ENCODE measurements at regions not wholly inside any gene's neighbourhood (a gene's known extent, or its start where the extent isn't known, plus 50 kb on each side); places are given as distances from the start of the nearest gene placed in this dataset.

DNA sequence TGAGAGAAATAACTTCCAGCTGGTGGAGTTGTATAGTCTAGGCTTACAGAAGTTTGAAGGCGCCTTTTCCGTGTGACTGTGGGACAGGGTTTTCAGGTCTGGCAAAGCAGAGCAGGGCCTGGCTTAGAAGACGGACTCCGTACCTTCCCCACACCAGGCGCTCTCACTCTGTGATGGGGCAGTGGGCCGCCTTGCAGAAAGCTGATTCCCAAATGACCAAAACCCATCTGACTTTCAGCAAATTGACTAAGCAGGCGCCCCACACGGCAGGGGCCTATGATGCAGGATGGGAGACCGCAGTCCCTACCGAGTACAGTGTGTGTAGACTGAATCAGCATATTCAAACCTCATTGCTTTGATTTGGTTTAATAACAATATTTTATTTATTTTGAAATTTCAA, 85.8 kb upstream of the TMEM45B start (continued):
- TF ChIP-seq TFAP4 (CRISPR knock-in tag; IDR thresholded peaks at IDR 0.05; ENCODE audit: borderline replicate concordance) = no peak
- TF ChIP-seq, protein P1, sequence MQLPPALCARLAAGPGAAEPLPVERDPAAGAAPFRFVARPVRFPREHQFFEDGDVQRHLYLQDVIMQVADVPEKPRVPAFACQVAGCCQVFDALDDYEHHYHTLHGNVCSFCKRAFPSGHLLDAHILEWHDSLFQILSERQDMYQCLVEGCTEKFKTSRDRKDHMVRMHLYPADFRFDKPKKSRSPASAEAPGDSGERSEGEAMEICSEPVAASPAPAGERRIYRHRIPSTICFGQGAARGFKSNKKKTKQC (CRISPR knock-in tag; IDR thresholded peaks at IDR 0.05) = no peak
- TF ChIP-seq ZNF655 (CRISPR knock-in tag; IDR thresholded peaks at IDR 0.05) = no peak
- TF ChIP-seq ZNF280B (CRISPR knock-in tag; IDR thresholded peaks at IDR 0.05) = no peak
- TF ChIP-seq CEBPG (CRISPR knock-in tag; IDR thresholded peaks at IDR 0.05) = no peak
- no peak for TF ChIP-seq CEBPG (tag; conservative IDR thresholded peaks at IDR 0.05 in 1 of 2, IDR thresholded peaks at IDR 0.05 in 1 of 2)
- TF ChIP-seq, protein P2, sequence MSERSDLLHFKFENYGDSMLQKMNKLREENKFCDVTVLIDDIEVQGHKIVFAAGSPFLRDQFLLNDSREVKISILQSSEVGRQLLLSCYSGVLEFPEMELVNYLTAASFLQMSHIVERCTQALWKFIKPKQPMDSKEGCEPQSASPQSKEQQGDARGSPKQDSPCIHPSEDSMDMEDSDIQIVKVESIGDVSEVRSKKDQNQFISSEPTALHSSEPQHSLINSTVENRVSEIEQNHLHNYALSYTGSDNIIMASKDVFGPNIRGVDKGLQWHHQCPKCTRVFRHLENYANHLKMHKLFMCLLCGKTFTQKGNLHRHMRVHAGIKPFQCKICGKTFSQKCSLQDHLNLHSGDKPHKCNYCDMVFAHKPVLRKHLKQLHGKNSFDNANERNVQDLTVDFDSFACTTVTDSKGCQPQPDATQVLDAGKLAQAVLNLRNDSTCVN (CRISPR knock-in tag; IDR thresholded peaks at IDR 0.05) = no peak
- no peak for TF ChIP-seq SAFB2 (IDR thresholded peaks at IDR 0.05; ENCODE audit: borderline replicate concordance, low read depth, low read length, severe bottlenecking)

Data from K562 (cell line).